ENCODE measurements at regions not wholly inside any gene's neighbourhood (a gene's known extent, or its start where the extent isn't known, plus 50 kb on each side); places are given as distances from the start of the nearest gene placed in this dataset.

GRCh38 chr15:31151301-31152233 is 50.0 kb upstream of the TRPM1 start:
- DNase-seq = no peak

GRCh38 chr15:31153531-31153930 is 52.0 kb upstream of the TRPM1 start:
- DNase-seq = no peak

GRCh38 chr15:31155151-31155550 is 53.6 kb upstream of the TRPM1 start:
- DNase-seq = no peak

- DNase-seq = no peak
Measured at GRCh38 chr15:31156226-31156625, 54.7 kb upstream of the TRPM1 start.

GRCh38 chr15:31156808-31157207 is 55.3 kb upstream of the TRPM1 start:
- no peak for DNase-seq

GRCh38 chr15:31157644-31158069 is 56.1 kb upstream of the TRPM1 start:
- no peak for DNase-seq

GRCh38 chr15:31158858-31159569 is 57.5 kb upstream of the TRPM1 start:
- DNase-seq = no peak

- DNase-seq = no peak
Measured at GRCh38 chr15:31159837-31160236, 58.3 kb upstream of the TRPM1 start.

- DNase-seq = no peak
Measured at GRCh38 chr15:31160297-31160696, 58.8 kb upstream of the TRPM1 start.

- DNase-seq = no peak
Measured at GRCh38 chr15:31160740-31161495, 59.4 kb upstream of the TRPM1 start.

GRCh38 chr15:31161951-31162350 is 60.4 kb upstream of the TRPM1 start:
- DNase-seq = no peak

- no peak for DNase-seq
Measured at GRCh38 chr15:31162721-31163510, 61.4 kb upstream of the TRPM1 start.

GRCh38 chr15:31163769-31164572 is 62.4 kb upstream of the TRPM1 start:
- no peak for DNase-seq

GRCh38 chr15:31164573-31164912 is 63.0 kb upstream of the TRPM1 start:
- DNase-seq = no peak

GRCh38 chr15:31169558-31169957 is 68.0 kb upstream of the TRPM1 start:
- DNase-seq = no peak

- DNase-seq = no peak
Measured at GRCh38 chr15:31171731-31172130, 70.2 kb upstream of the TRPM1 start.

- DNase-seq = no peak
Measured at GRCh38 chr15:31172606-31173005, 71.1 kb upstream of the TRPM1 start.

GRCh38 chr15:31173790-31174450 is 72.4 kb upstream of the TRPM1 start:
- DNase-seq = no peak

- no peak for DNase-seq
Measured at GRCh38 chr15:31175484-31175883, 74.0 kb upstream of the TRPM1 start.

GRCh38 chr15:31177951-31178350 is 76.4 kb upstream of the TRPM1 start:
- DNase-seq = no peak

- DNase-seq = no peak
Measured at GRCh38 chr15:31178705-31179104, 77.2 kb upstream of the TRPM1 start.
